SK-N-SH (cell line): ENCODE measurements at regions not wholly inside any gene's neighbourhood (a gene's known extent, or its start where the extent isn't known, plus 50 kb on each side); places are given as distances from the start of the nearest gene placed in this dataset.

Experiments used
- CTCF ChIA-PET: fragments of 300-600, 350-600 bp; formaldehyde crosslinking; extraction: SDS; loops from one replicate; lab custom pipeline; 2021; lab: Yijun Ruan, JAX
- POLR2A ChIA-PET: fragments of 350-600 bp; sonication (Branson Sonifier 250); formaldehyde crosslinking; extraction: SDS; loops from one replicate; lab custom pipeline; 2020; ENCODE audit warnings: antibody characterized with exemption, inconsistent platforms; lab: Yijun Ruan, JAX
- DNase-seq: peaks from one replicate; pipeline ENCODE4 v3.0.0; 2012
- H2AFZ ChIP-seq: fragments of 200-600 bp; sonication (generic); 2 replicates; pipeline ENCODE4 v1.8.1; 2016; ENCODE audit warnings: antibody characterized with exemption, mild to moderate bottlenecking, low read depth
- H3F3A ChIP-seq: fragments of 200-600 bp; sonication (generic); replicated peaks from 2 replicates; pipeline ENCODE3; 2016; ENCODE audit warnings: antibody characterized with exemption, mild to moderate bottlenecking; ENCODE audit not compliant: insufficient read depth
- H3K27ac ChIP-seq, 2 experiments: fragments of 200-500 bp in 1 of 2; fragments of 200-600 bp in 1 of 2; sonication (Bioruptor generic) in 1 of 2; sonication (generic), shearing (Covaris generic) in 1 of 2; 2 replicates each; pipeline versions ENCODE4 v1.5.1 to v1.6.1; 2014 to 2016; ENCODE audit warnings: low read depth in 2 of 2, inconsistent platforms in 1 of 2, low read length in 1 of 2, mild to moderate bottlenecking in 1 of 2, mixed read lengths in 1 of 2
- H3K27me3 ChIP-seq: fragments of 200-600 bp; sonication (generic), shearing (Covaris generic); 2 replicates; pipeline ENCODE4 v1.6.1; 2016; ENCODE audit warnings: mixed run types; ENCODE audit not compliant: insufficient read depth
- H3K36me3 ChIP-seq, 2 experiments: fragments of 200-500 bp in 1 of 2; fragments of 200-600 bp in 1 of 2; sonication (Bioruptor generic) in 1 of 2; sonication (generic) in 1 of 2; replicated peaks in 1 of 2; 2 replicates each; pipeline versions ENCODE3 to v1.5.1; 2014 to 2016; ENCODE audit warnings: low read length in 1 of 2, mild to moderate bottlenecking in 1 of 2; ENCODE audit not compliant: insufficient read depth in 2 of 2, control insufficient read depth in 1 of 2
- H3K4me1 ChIP-seq, 2 experiments: fragments of 200-500 bp in 1 of 2; fragments of 200-600 bp in 1 of 2; sonication (Bioruptor generic) in 1 of 2; sonication (generic), shearing (Covaris generic) in 1 of 2; 2 replicates each; pipeline versions ENCODE4 v1.5.1 to v1.6.1; 2014 to 2016; ENCODE audit warnings: low read depth in 1 of 2, low read length in 1 of 2, mixed run types in 1 of 2; ENCODE audit not compliant: insufficient read depth in 2 of 2, control insufficient read depth in 1 of 2
- H3K4me2 ChIP-seq: fragments of 200-600 bp; sonication (generic), shearing (Covaris generic); 2 replicates; pipeline ENCODE4 v1.6.1; 2017; ENCODE audit warnings: mixed run types
- H3K4me3 ChIP-seq, 2 experiments: fragments of 200-500 bp in 1 of 2; fragments of 200-600 bp in 1 of 2; sonication (Bioruptor generic) in 1 of 2; sonication (generic), shearing (Covaris generic) in 1 of 2; 2 replicates each; pipeline versions ENCODE4 v1.5.1 to v1.8.1; 2014 to 2016; ENCODE audit warnings: low read depth in 2 of 2, inconsistent platforms in 1 of 2, low read length in 1 of 2, mild to moderate bottlenecking in 1 of 2, mixed read lengths in 1 of 2, moderate library complexity in 1 of 2
- H3K79me2 ChIP-seq: fragments of 200-600 bp; sonication (generic); 2 replicates; pipeline ENCODE4 v1.8.1; 2017; ENCODE audit warnings: mild to moderate bottlenecking; ENCODE audit not compliant: insufficient read depth
- H3K9ac ChIP-seq: fragments of 200-600 bp; sonication (generic); 2 replicates; pipeline ENCODE4 v1.6.1; 2017; ENCODE audit warnings: mixed run types
- H3K9me2 ChIP-seq: fragments of 200-600 bp; sonication (generic); 2 replicates; pipeline ENCODE4 v1.6.1; 2017; ENCODE audit warnings: mixed run types
- H3K9me3 ChIP-seq: fragments of 200-600 bp; sonication (generic); 2 replicates; pipeline ENCODE4 v1.6.1; 2017; ENCODE audit warnings: mixed run types, mild to moderate bottlenecking, moderate library complexity
- H4K20me1 ChIP-seq: fragments of 200-600 bp; sonication (generic); 2 replicates; pipeline ENCODE4 v1.6.1; 2017; ENCODE audit warnings: mild to moderate bottlenecking, mixed run types; ENCODE audit not compliant: insufficient read depth
- CHD2 ChIP-seq: fragments of 150-350 bp; IDR thresholded peaks from 2 replicates; pipeline ENCODE4 v1.6.1; 2018; ENCODE audit warnings: low read length; ENCODE audit not compliant: partially characterized antibody
- CTCF ChIP-seq: fragments of 200-600 bp; sonication (generic); IDR thresholded peaks from 2 replicates; pipeline ENCODE4 v1.6.1; 2017; ENCODE audit warnings: antibody characterized with exemption, mild to moderate bottlenecking, moderate library complexity
- ELF1 ChIP-seq: IDR thresholded peaks from 2 replicates; pipeline ENCODE4 v1.4.0; 2012
- EP300 ChIP-seq, 2 experiments: IDR thresholded peaks; 2 replicates each; pipeline versions ENCODE4 v1.4.0 to v1.6.1; 2012; ENCODE audit warnings: borderline replicate concordance in 1 of 2, low read depth in 1 of 2, low read length in 1 of 2
- EZH2phosphoT487 ChIP-seq: fragments of 200-600 bp; sonication (generic); IDR thresholded peaks from 2 replicates; pipeline ENCODE4 v1.6.1; 2017; ENCODE audit warnings: low read depth, mixed run types, mild to moderate bottlenecking, antibody characterized with exemption, moderate library complexity, borderline replicate concordance
- GATA2 ChIP-seq: sonication (generic); formaldehyde crosslinking; IDR thresholded peaks from 2 replicates; pipeline ENCODE4 v1.5.0; 2020; ENCODE audit warnings: mild to moderate bottlenecking, missing genetic modification reagents
- MEF2A ChIP-seq: IDR thresholded peaks from 2 replicates; pipeline ENCODE4 v1.4.0; 2012; ENCODE audit warnings: low read depth, borderline replicate concordance
- MXI1 ChIP-seq: IDR thresholded peaks from 2 replicates; pipeline ENCODE4 v1.6.1; 2012; ENCODE audit warnings: mild to moderate bottlenecking, low read depth, low read length, improper control_type of control experiment
- NRF1 ChIP-seq: IDR thresholded peaks from 2 replicates; pipeline ENCODE4 v1.6.1; 2012; ENCODE audit warnings: low read depth, mild to moderate bottlenecking, low read length
- RAD21 ChIP-seq: IDR thresholded peaks from 2 replicates; pipeline ENCODE4 v1.6.1; 2012; ENCODE audit warnings: mild to moderate bottlenecking, low read length
- RCOR1 ChIP-seq: fragments of 150-350 bp; IDR thresholded peaks from 2 replicates; pipeline ENCODE4 v1.6.1; 2017; ENCODE audit warnings: antibody characterized with exemption, low read length
- REST ChIP-seq: IDR thresholded peaks from 2 replicates; pipeline ENCODE4 v1.6.1; 2012; ENCODE audit warnings: mild to moderate bottlenecking, low read depth, low read length, moderate library complexity
- RXRA ChIP-seq: IDR thresholded peaks from 2 replicates; pipeline ENCODE4 v1.4.0; 2012; ENCODE audit warnings: low read depth, mild to moderate bottlenecking, borderline replicate concordance
- SIN3A ChIP-seq: IDR thresholded peaks from 2 replicates; pipeline ENCODE4 v1.6.1; 2012; ENCODE audit warnings: low read depth, mild to moderate bottlenecking, low read length, moderate library complexity, borderline replicate concordance
- SMC3 ChIP-seq: IDR thresholded peaks from 2 replicates; pipeline ENCODE4 v1.6.1; 2012; ENCODE audit warnings: low read depth, low read length, improper control_type of control experiment
- TAF1 ChIP-seq: IDR thresholded peaks from 2 replicates; pipeline ENCODE4 v1.6.1; 2012; ENCODE audit warnings: low read depth, mild to moderate bottlenecking, low read length, moderate library complexity, borderline replicate concordance
- TCF12 ChIP-seq: IDR thresholded peaks from 2 replicates; pipeline ENCODE4 v1.4.0; 2012
- TEAD4 ChIP-seq: IDR thresholded peaks from 2 replicates; pipeline ENCODE4 v1.4.0; 2012; ENCODE audit warnings: mild to moderate bottlenecking, borderline replicate concordance; ENCODE audit not compliant: insufficient read depth
- USF1 ChIP-seq: IDR thresholded peaks from 2 replicates; pipeline ENCODE4 v1.4.0; 2012; ENCODE audit warnings: low read depth, borderline replicate concordance
- WGBS: methylation state at CpG from one replicate; pipeline ENCODE4 v1.1.6; 2017; ENCODE audit warnings: low lambda C conversion rate; 5-methylcytosine and 5-hydroxymethylcytosine counted together

GRCh38 chr3:31253782-31254181, 278.9 kb upstream of the STT3B start:
- Histone ChIP-seq H3K27ac (no peak overlapping the region), H2AFZ (no peak overlapping the region), H3K4me1 (no peaks in the 10 kb centered on the region), H4K20me1 (no peaks in the 10 kb centered on the region), H3K4me3 (no peak overlapping the region), H3K4me2 (no peak overlapping the region), H3F3A (no peaks in the 10 kb centered on the region), H3K79me2 (no peaks in the 10 kb centered on the region), H3K9ac (no peak overlapping the region), H3K27me3 (no peaks in the 10 kb centered on the region), H3K9me2 (no peaks in the 10 kb centered on the region), H3K36me3 (no peaks in the 10 kb centered on the region), H3K9me3 (no peaks in the 10 kb centered on the region)
- CTCF ChIA-PET: no interaction called here
- no peak for DNase-seq
- WGBS: 26% methylated on average over 4 of the region's 4 CpGs
- no peak for TF ChIP-seq MXI1
- POLR2A ChIA-PET: interaction anchor here (0.7 kb wide), 1 partner anchor 74 kb away, joined by 3 read pairs; no protein-coding TSS in a partner anchor

GRCh38 chr3:31254483-31254882, 278.2 kb upstream of the STT3B start:
- Histone ChIP-seq H3K9me2 (no peaks in the 10 kb centered on the region), H3K36me3 (no peaks in the 10 kb centered on the region), H3K4me3 (no peak overlapping the region), H3F3A (no peaks in the 10 kb centered on the region), H3K4me1 (no peaks in the 10 kb centered on the region), H2AFZ (no peak overlapping the region), H3K4me2 (no peak overlapping the region), H3K9me3 (no peaks in the 10 kb centered on the region), H3K9ac (no peak overlapping the region), H3K79me2 (no peaks in the 10 kb centered on the region), H4K20me1 (no peaks in the 10 kb centered on the region), H3K27me3 (no peaks in the 10 kb centered on the region), H3K27ac (no peak overlapping the region)
- CTCF ChIA-PET: no interaction called here
- DNase-seq: no peak
- no peak for TF ChIP-seq ELF1
- no peak for TF ChIP-seq CTCF
- TF ChIP-seq MXI1: no peak
- no peak for TF ChIP-seq RCOR1
- TF ChIP-seq REST: no peak
- TF ChIP-seq TAF1: no peak
- TF ChIP-seq MEF2A: no peak
- TF ChIP-seq RAD21: no peak
- TF ChIP-seq RXRA: no peak
- TF ChIP-seq TEAD4: no peak
- TF ChIP-seq TCF12: no peak
- no peak for TF ChIP-seq EZH2phosphoT487
- TF ChIP-seq SMC3: no peak
- no peak for TF ChIP-seq USF1
- TF ChIP-seq GATA2 (CRISPR knock-in tag): no peak
- TF ChIP-seq CHD2: no peak
- no peak for TF ChIP-seq SIN3A
- TF ChIP-seq EP300 (IDR thresholded peaks at IDR 0.05; ENCODE audit: borderline replicate concordance in 1 of 2, low read depth in 1 of 2, low read length in 1 of 2): no peak
- no peak for TF ChIP-seq NRF1
- whole genome bisulfite sequencing: 45% methylated on average over 3 of the region's 3 CpGs
- POLR2A ChIA-PET: no interaction called here
